DND-41 (cell line): ENCODE measurements at regions not wholly inside any gene's neighbourhood (a gene's known extent, or its start where the extent isn't known, plus 50 kb on each side); places are given as distances from the start of the nearest gene placed in this dataset.

ENCODE experiments used
- ATAC-seq: fragments of 200-7000 bp; cut with Tn5 transposase; 3 replicates; pipeline ENCODE4 v1.9.1; 2021; ENCODE audit warnings: low read depth; ENCODE audit not compliant: insufficient read depth
- DNase-seq: peaks from one replicate; pipeline ENCODE4 v3.0.0-alpha.2; 2020
- H2AFZ ChIP-seq: 2 replicates; pipeline ENCODE4 v1.6.0; 2012; ENCODE audit warnings: low read depth, low read length
- H3K27ac ChIP-seq: 2 replicates; pipeline ENCODE4 v1.5.1; 2012; ENCODE audit warnings: low read length, inconsistent platforms
- H3K27me3 ChIP-seq: fragments of 200-600 bp; sonication (generic); 2 replicates; pipeline ENCODE4 v1.6.0; 2012; ENCODE audit warnings: low read length, mild to moderate bottlenecking, inconsistent platforms; ENCODE audit not compliant: insufficient read depth, poor library complexity
- H3K36me3 ChIP-seq: 2 replicates; pipeline ENCODE4 v1.5.1; 2012; ENCODE audit warnings: low read length, inconsistent platforms; ENCODE audit not compliant: insufficient read depth
- H3K4me1 ChIP-seq: 2 replicates; pipeline ENCODE4 v1.5.1; 2012; ENCODE audit warnings: mild to moderate bottlenecking, low read length; ENCODE audit not compliant: insufficient read depth
- H3K4me2 ChIP-seq: 2 replicates; pipeline ENCODE4 v1.6.0; 2012; ENCODE audit warnings: mild to moderate bottlenecking, moderate library complexity, low read length, inconsistent platforms; ENCODE audit not compliant: insufficient read depth
- H3K4me3 ChIP-seq, 2 experiments: fragments of 200-600 bp in 1 of 2; shearing (Covaris generic) in 1 of 2; 2 replicates each; pipeline ENCODE4 v1.5.1; 2012 to 2016; ENCODE audit warnings: inconsistent platforms in 2 of 2, low read length in 2 of 2, mild to moderate bottlenecking in 2 of 2, low read depth in 1 of 2, moderate library complexity in 1 of 2
- H3K79me2 ChIP-seq: 2 replicates; pipeline ENCODE4 v1.6.0; 2012; ENCODE audit warnings: low read length, inconsistent platforms; ENCODE audit not compliant: insufficient read depth
- H3K9ac ChIP-seq: 2 replicates; pipeline ENCODE4 v1.6.0; 2012; ENCODE audit warnings: low read depth, mild to moderate bottlenecking, inconsistent platforms, low read length, moderate library complexity
- H3K9me3 ChIP-seq: 2 replicates; pipeline ENCODE4 v1.5.1; 2012; ENCODE audit warnings: low read length, moderate library complexity, mild to moderate bottlenecking, inconsistent platforms; ENCODE audit not compliant: insufficient read depth, severe bottlenecking
- H4K20me1 ChIP-seq: 2 replicates; pipeline ENCODE4 v1.6.0; 2012; ENCODE audit warnings: low read length; ENCODE audit not compliant: insufficient read depth
- EZH2 ChIP-seq: IDR thresholded peaks from 3 replicates; pipeline ENCODE4 v1.6.1; 2012; ENCODE audit warnings: borderline replicate concordance, low read depth, mild to moderate bottlenecking, moderate library complexity, low read length, inconsistent platforms; ENCODE audit not compliant: severe bottlenecking
- TF ChIP-seq, protein P1 (sequence below): IDR thresholded peaks from 2 replicates; pipeline ENCODE4 v1.5.1; 2012; ENCODE audit warnings: borderline replicate concordance, low read length, moderate library complexity, mild to moderate bottlenecking; ENCODE audit not compliant: poor library complexity, severe bottlenecking; ENCODE audit errors: extremely low read depth

DNA sequence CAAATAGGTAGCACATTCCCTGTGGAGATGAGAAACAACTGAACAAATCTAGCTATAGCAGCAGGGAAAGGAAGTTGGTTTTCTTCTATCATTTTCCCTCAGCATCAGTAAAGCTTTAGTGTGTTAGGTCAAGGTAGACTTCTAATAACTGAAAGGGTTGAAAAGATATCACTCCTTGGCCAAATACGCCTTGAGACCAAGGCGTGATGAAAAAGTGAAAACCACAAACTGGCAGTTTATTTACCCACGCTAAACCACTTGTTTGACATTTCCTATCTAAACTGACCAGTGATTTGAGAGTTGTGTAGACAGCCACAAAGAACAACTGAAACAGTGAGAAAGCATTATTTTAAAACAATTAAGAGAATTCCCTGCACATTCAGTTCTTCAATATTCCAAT lies 99.6 kb upstream of the SOX5 start:
- Histone ChIP-seq H3K9ac (no peak overlapping the region), H3K27ac (no peak overlapping the region), H3K9me3 (peaks cover 4% of the 10 kb centered on the region), H3K36me3 (no peaks in the 10 kb centered on the region), H2AFZ (no peak overlapping the region), H4K20me1 (no peaks in the 10 kb centered on the region), H3K27me3 (no peaks in the 10 kb centered on the region), H3K4me1 (peaks cover 24% of the 10 kb centered on the region), H3K4me2 (no peak overlapping the region), H3K4me3 (no peak overlapping the region), H3K79me2 (no peaks in the 10 kb centered on the region)
- ATAC-seq: no peak
- TF ChIP-seq, protein P1, sequence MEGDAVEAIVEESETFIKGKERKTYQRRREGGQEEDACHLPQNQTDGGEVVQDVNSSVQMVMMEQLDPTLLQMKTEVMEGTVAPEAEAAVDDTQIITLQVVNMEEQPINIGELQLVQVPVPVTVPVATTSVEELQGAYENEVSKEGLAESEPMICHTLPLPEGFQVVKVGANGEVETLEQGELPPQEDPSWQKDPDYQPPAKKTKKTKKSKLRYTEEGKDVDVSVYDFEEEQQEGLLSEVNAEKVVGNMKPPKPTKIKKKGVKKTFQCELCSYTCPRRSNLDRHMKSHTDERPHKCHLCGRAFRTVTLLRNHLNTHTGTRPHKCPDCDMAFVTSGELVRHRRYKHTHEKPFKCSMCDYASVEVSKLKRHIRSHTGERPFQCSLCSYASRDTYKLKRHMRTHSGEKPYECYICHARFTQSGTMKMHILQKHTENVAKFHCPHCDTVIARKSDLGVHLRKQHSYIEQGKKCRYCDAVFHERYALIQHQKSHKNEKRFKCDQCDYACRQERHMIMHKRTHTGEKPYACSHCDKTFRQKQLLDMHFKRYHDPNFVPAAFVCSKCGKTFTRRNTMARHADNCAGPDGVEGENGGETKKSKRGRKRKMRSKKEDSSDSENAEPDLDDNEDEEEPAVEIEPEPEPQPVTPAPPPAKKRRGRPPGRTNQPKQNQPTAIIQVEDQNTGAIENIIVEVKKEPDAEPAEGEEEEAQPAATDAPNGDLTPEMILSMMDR: no peak
- no peak for TF ChIP-seq EZH2
- DNase-seq: no peak

DNA sequence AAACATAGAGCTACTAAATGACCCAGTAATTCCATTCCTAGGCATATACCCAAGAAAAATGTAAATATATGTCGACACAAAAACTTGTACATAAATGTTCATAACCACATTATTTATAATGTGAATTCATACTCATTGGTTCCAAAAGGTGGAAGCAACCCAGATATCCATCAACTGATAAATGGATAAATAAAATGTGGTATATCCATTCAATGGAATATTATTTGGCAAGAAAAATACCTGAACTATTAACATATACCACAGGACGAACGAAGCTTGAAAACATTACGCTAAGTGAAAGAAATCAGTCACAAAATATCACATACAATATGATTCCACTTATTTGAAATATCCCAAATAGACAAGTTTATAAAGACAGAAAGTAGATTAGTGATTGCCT lies 99.0 kb upstream of the SOX5 start:
- Histone ChIP-seq H4K20me1 (no peaks in the 10 kb centered on the region), H3K4me3 (no peak overlapping the region)
- TF ChIP-seq EZH2: no peak

DNA sequence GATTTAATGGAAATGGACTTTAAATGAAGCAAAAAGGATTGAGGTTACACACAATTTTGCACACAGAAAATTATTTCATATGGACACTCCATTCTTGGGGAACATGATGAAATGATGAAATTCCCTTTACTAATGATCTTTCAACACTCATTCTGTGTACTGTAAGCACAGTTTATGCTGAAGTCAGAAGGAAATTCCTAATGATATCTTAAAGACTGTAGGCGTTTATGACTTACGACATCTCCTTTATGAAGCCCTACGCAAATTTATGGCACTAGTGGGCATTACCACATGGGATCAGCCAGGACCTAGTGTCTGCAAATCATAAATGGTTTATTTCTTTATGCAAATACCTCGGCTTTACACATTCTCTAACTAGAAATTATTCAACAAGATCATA lies 97.9 kb upstream of the SOX5 start:
- Histone ChIP-seq H3K4me2 (no peak overlapping the region), H3K4me3 (no peak overlapping the region), H2AFZ (no peak overlapping the region), H3K36me3 (no peaks in the 10 kb centered on the region), H3K79me2 (no peaks in the 10 kb centered on the region), H4K20me1 (no peaks in the 10 kb centered on the region), H3K4me1 (peaks cover 24% of the 10 kb centered on the region), H3K27me3 (no peaks in the 10 kb centered on the region), H3K9me3 (peaks cover 4% of the 10 kb centered on the region), H3K27ac (no peak overlapping the region), H3K9ac (no peak overlapping the region)
- no peak for DNase-seq
- no peak for ATAC-seq
- no peak for TF ChIP-seq EZH2
- TF ChIP-seq, protein P1: no peak

More for the DNA sequence above, 99.0 kb upstream of the SOX5 start:
- H3K9me3 ChIP-seq: peaks cover 4% of the 10 kb centered on the region
- H2AFZ ChIP-seq: no peak overlapping the region
- no peak for DNase-seq
- H3K4me1 ChIP-seq: peaks cover 24% of the 10 kb centered on the region
- no peaks in the 10 kb centered on the region for H3K27me3 ChIP-seq
- H3K36me3 ChIP-seq: no peaks in the 10 kb centered on the region
- ATAC-seq: no peak
- H3K9ac ChIP-seq: no peak overlapping the region
- H3K27ac ChIP-seq: no peak overlapping the region
- no peaks in the 10 kb centered on the region for H3K79me2 ChIP-seq
- no peak overlapping the region for H3K4me2 ChIP-seq

DNA sequence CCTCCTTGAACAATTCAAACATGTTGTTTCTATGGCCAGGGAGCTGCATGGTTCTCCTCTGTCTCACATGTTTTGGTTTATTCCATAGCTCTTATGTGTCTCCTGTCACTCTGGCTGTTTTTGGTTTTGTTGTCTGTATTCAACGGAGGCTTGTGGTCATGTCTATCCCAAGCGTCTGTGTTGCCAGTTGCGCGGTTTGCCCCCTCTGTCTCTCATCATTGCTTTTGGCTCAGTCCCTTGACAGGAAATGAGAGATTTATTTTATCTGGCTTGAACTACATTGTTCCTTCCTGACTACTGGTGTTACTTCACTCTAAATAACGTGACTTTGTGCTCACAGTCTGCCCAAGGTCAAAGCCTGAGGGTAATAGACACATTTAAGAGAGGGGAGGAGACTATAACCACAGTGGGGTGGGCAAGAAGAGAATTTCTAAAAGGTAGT lies 96.4 kb upstream of the SOX5 start:
- no peaks in the 10 kb centered on the region for H3K27me3 ChIP-seq
- no peaks in the 10 kb centered on the region for H4K20me1 ChIP-seq
- ATAC-seq (peak; percentile 95), DNase-seq (peak; percentile 67)
- H3K4me2 ChIP-seq: peak overlapping the region; percentile 53
- no peaks in the 10 kb centered on the region for H3K79me2 ChIP-seq
- H2AFZ ChIP-seq: no peak overlapping the region
- H3K9ac ChIP-seq: no peak overlapping the region
- no peak overlapping the region; the same call in 1 of the 2 replicates for H3K27ac ChIP-seq
- TF ChIP-seq EZH2: no peak
- TF ChIP-seq, protein P1: no peak
- H3K4me3 ChIP-seq: peak overlapping the region in 1 of 2 experiments; percentile 41; a peak in 2 of 4 replicates
- peaks cover 24% of the 10 kb centered on the region for H3K4me1 ChIP-seq
- H3K9me3 ChIP-seq: peaks cover 4% of the 10 kb centered on the region
- no peaks in the 10 kb centered on the region for H3K36me3 ChIP-seq
